ENCODE measurements at regions not wholly inside any gene's neighbourhood (a gene's known extent, or its start where the extent isn't known, plus 50 kb on each side); places are given as distances from the start of the nearest gene placed in this dataset.

- Histone ChIP-seq H3K36me3 (ENCODE audit: insufficient read depth, low read length) (no peaks in the 10 kb centered on the region), H3K27ac (ENCODE audit: low read depth, low read length) (no peak overlapping the region), H3K4me1 (ENCODE audit: insufficient read depth, low read length) (no peaks in the 10 kb centered on the region), H2AFZ (ENCODE audit: low read depth, low read length) (no peak overlapping the region), H3K4me2 (ENCODE audit: low read length) (no peak overlapping the region), H3K9ac (ENCODE audit: low read length) (no peak overlapping the region), H3K79me2 (ENCODE audit: insufficient read depth, low read length) (no peaks in the 10 kb centered on the region), H3K9me3 (ENCODE audit: insufficient read depth, low read depth, low read length) (no peaks in the 10 kb centered on the region), H3K27me3 (ENCODE audit: insufficient read depth, low read length) (peaks cover 4% of the 10 kb centered on the region), H3K4me3 (ENCODE audit: insufficient read depth, low read depth, low read length) (no peak overlapping the region), H4K20me1 (ENCODE audit: insufficient read depth, low read length) (no peaks in the 10 kb centered on the region)
- no peak for FAIRE-seq
- no peak for DNase-seq (ENCODE audit: low read depth)
- Mint-ChIP-seq H3K36me3 (ENCODE audit: low read depth, unreplicated experiment) (no peaks in the 10 kb centered on the region), H3K9me3 (ENCODE audit: unreplicated experiment) (peaks cover 1% of the 10 kb centered on the region), H3K27ac (ENCODE audit: unreplicated experiment) (no peak overlapping the region), H3K27me3 (ENCODE audit: low read depth, unreplicated experiment) (peaks cover 8% of the 10 kb centered on the region), H3K4me3 (ENCODE audit: unreplicated experiment) (no peak overlapping the region), H3K4me1 (ENCODE audit: low read depth, unreplicated experiment) (no peaks in the 10 kb centered on the region)
- TF ChIP-seq EZH2 (IDR thresholded peaks at IDR 0.05; ENCODE audit: insufficient read depth, low read length) (no peak), CTCF (IDR thresholded peaks at IDR 0.05; ENCODE audit: insufficient read depth, low read depth, low read length) (no peak)
These were observed 84.8 kb upstream of the EGR2 start for GRCh38 chr10:62900829-62901571.

- Histone ChIP-seq H3K27me3 (ENCODE audit: insufficient read depth, low read length) (peaks cover 4% of the 10 kb centered on the region), H3K27ac (ENCODE audit: low read depth, low read length) (no peak overlapping the region), H3K79me2 (ENCODE audit: insufficient read depth, low read length) (no peaks in the 10 kb centered on the region), H3K36me3 (ENCODE audit: insufficient read depth, low read length) (no peaks in the 10 kb centered on the region), H4K20me1 (ENCODE audit: insufficient read depth, low read length) (no peaks in the 10 kb centered on the region), H2AFZ (ENCODE audit: low read depth, low read length) (no peak overlapping the region), H3K4me2 (ENCODE audit: low read length) (no peak overlapping the region), H3K4me1 (ENCODE audit: insufficient read depth, low read length) (no peaks in the 10 kb centered on the region), H3K4me3 (ENCODE audit: insufficient read depth, low read depth, low read length) (no peak overlapping the region), H3K9me3 (ENCODE audit: insufficient read depth, low read depth, low read length) (no peaks in the 10 kb centered on the region), H3K9ac (ENCODE audit: low read length) (no peak overlapping the region)
- FAIRE-seq: no peak
- Mint-ChIP-seq H3K36me3 (ENCODE audit: low read depth, unreplicated experiment) (no peaks in the 10 kb centered on the region), H3K27ac (ENCODE audit: unreplicated experiment) (no peak overlapping the region), H3K27me3 (ENCODE audit: low read depth, unreplicated experiment) (peaks cover 7% of the 10 kb centered on the region), H3K9me3 (ENCODE audit: unreplicated experiment) (peaks cover 1% of the 10 kb centered on the region), H3K4me1 (ENCODE audit: low read depth, unreplicated experiment) (peaks cover 5% of the 10 kb centered on the region), H3K4me3 (ENCODE audit: unreplicated experiment) (no peak overlapping the region)
- no peak for TF ChIP-seq CTCF (IDR thresholded peaks at IDR 0.05; ENCODE audit: insufficient read depth, low read depth, low read length)
- TF ChIP-seq EZH2 (IDR thresholded peaks at IDR 0.05; ENCODE audit: insufficient read depth, low read length): no peak
- no peak for DNase-seq (ENCODE audit: low read depth)
These were observed 83.1 kb upstream of the EGR2 start for GRCh38 chr10:62899311-62899710.

GRCh38 chr10:62895063-62895462 lies 78.9 kb upstream of the EGR2 start:
- H3K27me3 ChIP-seq (ENCODE audit: insufficient read depth, low read length): peaks cover 25% of the 10 kb centered on the region
- no peak overlapping the region for H3K9ac ChIP-seq (ENCODE audit: low read length)
- no peaks in the 10 kb centered on the region for H3K4me1 ChIP-seq (ENCODE audit: insufficient read depth, low read length)
- no peak overlapping the region for H2AFZ ChIP-seq (ENCODE audit: low read depth, low read length)
- peaks cover 4% of the 10 kb centered on the region for H3K27me3 Mint-ChIP-seq (ENCODE audit: low read depth, unreplicated experiment)
- no peaks in the 10 kb centered on the region for H3K36me3 Mint-ChIP-seq (ENCODE audit: low read depth, unreplicated experiment)
- no peaks in the 10 kb centered on the region for H3K9me3 Mint-ChIP-seq (ENCODE audit: unreplicated experiment)
- no peaks in the 10 kb centered on the region for H4K20me1 ChIP-seq (ENCODE audit: insufficient read depth, low read length)
- H3K27ac ChIP-seq (ENCODE audit: low read depth, low read length): no peak overlapping the region
- H3K4me2 ChIP-seq (ENCODE audit: low read length): no peak overlapping the region
- DNase-seq (ENCODE audit: low read depth): no peak
- H3K36me3 ChIP-seq (ENCODE audit: insufficient read depth, low read length): no peaks in the 10 kb centered on the region
- no peak for FAIRE-seq
- H3K4me3 ChIP-seq (ENCODE audit: insufficient read depth, low read depth, low read length): no peak overlapping the region
- H3K4me1 Mint-ChIP-seq (ENCODE audit: low read depth, unreplicated experiment): peaks cover 14% of the 10 kb centered on the region
- peak overlapping the region; percentile 59 for H3K27ac Mint-ChIP-seq (ENCODE audit: unreplicated experiment)
- no peaks in the 10 kb centered on the region for H3K9me3 ChIP-seq (ENCODE audit: insufficient read depth, low read depth, low read length)
- no peak for TF ChIP-seq EZH2 (IDR thresholded peaks at IDR 0.05; ENCODE audit: insufficient read depth, low read length)
- TF ChIP-seq CTCF (IDR thresholded peaks at IDR 0.05; ENCODE audit: insufficient read depth, low read depth, low read length): no peak
- no peak overlapping the region for H3K4me3 Mint-ChIP-seq (ENCODE audit: unreplicated experiment)
- H3K79me2 ChIP-seq (ENCODE audit: insufficient read depth, low read length): no peaks in the 10 kb centered on the region
